GM04504 (cell line): ENCODE measurements at regions not wholly inside any gene's neighbourhood (a gene's known extent, or its start where the extent isn't known, plus 50 kb on each side); places are given as distances from the start of the nearest gene placed in this dataset.
"Not testable (repeated sequence)": the region's sequence is repeated elsewhere in the genome, so short reads cannot be mapped to it uniquely, and the experiment has no call there.

Experiments
- DNase-seq: peaks from one replicate; pipeline ENCODE4 v3.0.0-alpha.2; 2012; ENCODE audit warnings: low read depth

DNA sequence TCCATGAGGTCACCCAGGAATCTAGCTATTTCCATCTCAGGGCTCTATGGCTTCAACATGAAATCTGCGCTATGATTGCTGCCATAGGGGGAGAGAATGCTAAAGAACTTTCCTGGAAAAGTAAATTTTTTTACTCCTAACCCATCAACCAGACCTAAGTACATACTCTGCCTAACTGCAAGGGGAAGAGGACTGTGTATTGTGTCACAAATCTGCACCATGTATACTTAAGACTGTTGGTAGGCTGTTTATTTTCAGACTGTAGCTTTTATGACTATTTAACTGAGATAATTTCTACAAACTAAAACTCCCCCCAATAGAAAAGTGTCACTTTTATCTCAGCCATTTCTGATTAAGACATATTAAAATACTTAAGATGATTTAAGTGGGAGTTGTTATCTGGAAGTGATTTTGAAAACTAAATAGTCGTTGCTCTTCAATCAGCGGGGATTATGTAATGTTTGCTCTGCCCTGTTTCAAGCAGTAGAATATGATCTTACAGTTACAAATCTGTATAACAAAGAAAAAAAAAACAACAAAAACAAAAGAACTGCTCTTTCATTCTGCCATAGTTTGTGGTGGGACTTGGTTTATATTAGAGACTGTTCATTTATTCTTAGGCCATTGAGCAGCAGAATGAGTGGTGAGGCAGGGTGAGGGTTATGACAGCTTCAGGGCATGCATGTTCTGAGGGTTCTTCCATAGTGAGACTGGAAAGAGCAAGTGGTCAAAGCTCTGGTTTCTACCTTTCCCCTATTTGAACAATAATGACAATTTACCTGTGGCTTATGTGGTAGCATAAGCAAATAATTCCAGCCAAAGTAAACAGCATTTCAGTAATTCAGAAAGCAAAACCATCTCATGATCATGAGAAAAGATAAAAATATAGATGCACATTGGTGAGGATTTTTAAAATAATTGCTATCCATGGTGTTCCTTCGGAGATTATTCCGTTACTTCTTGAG lies 126.3 kb upstream of the CEP162 start:
- no peak for DNase-seq

DNA sequence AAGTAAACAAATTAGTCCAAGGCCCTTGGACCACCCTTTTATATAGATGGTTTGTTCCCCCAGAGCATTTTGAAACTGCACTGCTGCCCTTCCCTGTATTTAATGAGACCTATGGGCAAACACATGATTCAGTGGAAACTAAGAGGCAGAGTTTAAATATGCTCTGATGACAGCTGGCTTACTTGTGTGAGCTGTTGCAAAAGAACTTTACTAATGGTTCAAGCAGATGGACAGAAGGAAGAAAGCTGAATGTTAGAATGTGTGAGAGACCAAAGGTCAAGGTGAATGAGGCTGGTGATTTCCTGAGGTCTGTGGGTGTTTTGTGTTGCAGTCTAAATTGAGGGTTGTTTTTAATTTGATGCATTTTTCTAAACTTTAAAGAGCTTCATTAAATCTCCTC lies 123.0 kb upstream of the CEP162 start:
- no peak for DNase-seq

DNA sequence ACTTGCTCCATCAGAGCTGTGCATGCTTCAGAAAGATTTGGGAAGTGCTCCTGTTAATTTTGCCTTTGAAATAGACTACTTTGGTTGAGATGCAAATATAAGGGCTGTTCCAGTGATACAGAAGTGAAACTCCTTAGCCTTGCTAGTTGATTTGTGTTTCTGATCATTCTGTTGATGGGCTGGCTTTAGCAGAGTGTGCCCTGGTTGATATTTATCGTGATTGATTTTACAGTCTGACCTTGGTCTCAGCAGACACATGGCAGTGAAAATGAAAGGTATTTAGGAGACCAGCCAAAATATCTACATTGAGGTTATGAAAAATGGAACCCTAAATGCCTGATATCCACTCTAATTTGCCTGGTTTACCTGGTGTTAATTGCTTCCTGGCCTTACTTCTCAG lies 122.1 kb upstream of the CEP162 start:
- no peak for DNase-seq

DNA sequence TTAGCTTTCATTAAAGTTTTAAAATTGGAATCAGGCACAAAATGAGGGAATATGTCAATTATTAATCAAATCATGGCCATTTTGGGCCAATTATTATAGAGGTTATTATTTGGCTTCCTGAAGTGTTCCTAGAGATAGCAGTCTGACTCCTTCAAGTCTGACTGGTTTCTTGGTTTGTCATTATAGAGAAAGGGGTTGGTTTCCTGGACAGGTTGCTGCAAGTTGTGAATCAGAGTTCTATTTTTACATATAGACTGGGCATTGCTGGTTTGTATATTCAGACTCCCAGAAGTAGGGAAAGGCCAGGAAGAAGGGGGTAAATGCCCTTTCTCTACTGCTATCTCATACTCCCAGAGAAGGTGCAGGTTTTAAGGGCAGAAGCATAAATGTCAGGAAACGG lies 121.4 kb upstream of the CEP162 start:
- no peak for DNase-seq

- DNase-seq = peak; percentile 3
These were observed 118.9 kb upstream of the CEP162 start for GRCh38 chr6:84346372-84346771.

GRCh38 chr6:84344005-84344404 lies 116.6 kb upstream of the CEP162 start:
- DNase-seq = no peak

DNA sequence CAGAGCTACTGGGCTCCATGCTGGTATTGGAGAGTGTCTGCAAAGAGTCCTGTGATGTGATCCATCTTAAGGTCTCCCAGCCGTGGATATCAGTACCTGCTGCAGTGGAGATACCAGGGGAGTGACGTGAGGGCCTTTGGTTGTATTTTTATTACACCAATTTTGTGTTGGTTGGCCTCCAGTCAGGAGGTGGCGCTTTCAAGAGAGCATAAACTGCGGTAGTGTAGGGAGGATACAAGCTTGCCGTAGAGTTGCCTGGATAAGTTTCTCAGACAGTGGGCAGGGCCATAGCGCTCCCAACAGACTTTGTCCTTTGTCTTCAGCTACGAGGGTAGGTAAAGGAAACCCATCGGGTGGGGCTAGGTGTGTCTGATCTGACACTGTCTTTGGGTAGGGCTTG lies 113.0 kb upstream of the CEP162 start:
- DNase-seq = no peak

DNA sequence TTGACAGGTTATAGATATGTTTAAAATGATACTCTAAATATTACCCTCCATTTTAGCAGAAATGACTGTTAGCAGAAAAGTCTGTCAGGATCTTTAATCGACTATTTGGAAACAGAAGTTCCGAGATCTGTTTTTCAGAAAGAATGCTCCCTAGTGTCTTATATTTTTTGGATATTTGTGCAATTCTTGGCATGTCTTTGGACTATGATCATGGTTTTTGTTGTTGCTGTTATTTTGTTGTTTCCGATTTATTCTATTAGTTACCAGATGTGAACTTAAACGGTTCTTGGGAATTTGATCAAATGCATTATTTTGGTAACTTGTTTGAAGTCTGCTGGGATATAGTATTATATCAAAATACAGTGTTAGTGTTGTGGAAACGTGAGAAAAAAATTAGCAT lies 106.4 kb upstream of the CEP162 start:
- DNase-seq = no peak

DNA sequence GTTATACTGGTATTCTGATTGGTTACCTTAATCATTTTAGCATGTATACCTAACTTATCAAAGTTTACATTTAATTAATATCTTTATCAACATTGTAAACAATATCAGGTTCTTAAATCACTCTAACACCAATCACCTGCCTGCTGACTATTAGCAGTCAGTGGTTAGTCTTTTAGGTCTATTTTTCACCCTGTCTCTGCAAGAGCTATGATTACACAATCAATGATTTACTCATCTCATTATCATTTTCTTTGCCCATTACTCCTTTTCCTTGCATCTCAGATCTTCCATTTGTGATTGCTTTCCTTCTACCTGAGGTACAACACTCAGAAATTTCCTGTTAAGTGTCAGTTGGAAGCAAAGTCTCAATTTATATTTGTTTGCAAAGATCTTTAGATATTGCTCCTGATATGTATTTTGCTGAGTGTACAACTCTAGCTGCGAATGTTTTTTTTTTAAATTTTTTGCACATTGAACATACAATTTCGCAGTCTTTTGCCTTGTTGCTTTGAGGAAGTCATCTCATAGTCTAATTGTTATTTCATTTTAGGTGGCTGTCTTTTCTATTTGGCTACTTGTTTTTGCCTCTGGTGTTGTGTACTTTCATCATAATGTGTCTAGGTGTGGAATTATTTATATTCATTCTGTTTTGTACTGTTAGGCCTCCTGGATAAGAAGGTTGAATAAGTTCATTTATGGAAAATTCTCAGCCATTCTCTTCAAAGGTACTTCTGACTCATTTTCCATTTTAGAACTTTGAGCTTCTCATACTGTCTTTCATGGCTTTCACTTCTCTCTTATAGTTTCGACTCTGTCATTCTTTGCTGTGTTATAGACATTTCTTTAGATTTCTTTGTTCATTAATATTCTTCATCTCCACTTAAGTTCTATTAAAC lies 104.9 kb upstream of the CEP162 start:
- no peak for DNase-seq

- DNase-seq = no peak
These were observed 102.9 kb upstream of the CEP162 start for GRCh38 chr6:84330325-84330724.

GRCh38 chr6:84329516-84329915 lies 102.1 kb upstream of the CEP162 start:
- DNase-seq = no peak

DNA sequence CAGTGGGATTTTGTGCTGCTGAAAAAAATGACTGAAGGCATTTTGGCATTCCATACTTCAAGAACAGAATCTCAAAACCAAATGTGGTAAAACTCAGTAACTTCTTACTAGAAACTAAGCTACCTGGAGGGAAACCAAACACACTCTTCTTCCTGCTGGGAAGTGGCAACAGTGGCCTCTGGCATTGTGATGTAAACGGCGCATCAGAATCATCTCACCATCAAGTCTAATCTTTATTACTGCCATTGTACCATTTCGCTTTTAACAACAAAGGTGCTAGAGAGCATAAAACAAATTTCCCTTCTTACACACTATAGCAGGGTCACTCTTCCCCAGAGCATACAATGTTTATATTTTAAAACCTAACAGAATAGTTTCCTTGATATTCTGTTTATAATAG lies 101.6 kb upstream of the CEP162 start:
- no peak for DNase-seq

DNA sequence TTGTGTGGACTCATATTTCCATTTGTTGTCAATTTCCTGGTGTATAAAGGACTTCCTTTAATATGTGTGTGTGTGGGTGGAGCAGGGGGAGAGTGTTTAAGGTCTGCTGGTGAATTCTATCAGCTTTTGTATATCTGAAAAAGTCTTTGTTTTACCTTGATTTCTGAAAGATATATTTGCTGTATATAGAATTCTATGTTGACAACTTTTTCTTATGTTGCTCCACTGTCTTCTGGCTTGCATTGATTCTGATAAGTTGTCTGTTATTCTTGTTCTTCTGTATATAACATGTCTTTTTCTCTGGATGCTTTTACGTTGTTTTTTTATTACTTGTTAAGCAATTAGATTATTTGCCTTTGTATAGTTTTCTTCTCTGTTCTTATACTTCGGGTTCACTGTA lies 90.0 kb upstream of the CEP162 start:
- no peak for DNase-seq

- no peak for DNase-seq
These were observed 87.0 kb upstream of the CEP162 start for GRCh38 chr6:84314377-84314898.

DNA sequence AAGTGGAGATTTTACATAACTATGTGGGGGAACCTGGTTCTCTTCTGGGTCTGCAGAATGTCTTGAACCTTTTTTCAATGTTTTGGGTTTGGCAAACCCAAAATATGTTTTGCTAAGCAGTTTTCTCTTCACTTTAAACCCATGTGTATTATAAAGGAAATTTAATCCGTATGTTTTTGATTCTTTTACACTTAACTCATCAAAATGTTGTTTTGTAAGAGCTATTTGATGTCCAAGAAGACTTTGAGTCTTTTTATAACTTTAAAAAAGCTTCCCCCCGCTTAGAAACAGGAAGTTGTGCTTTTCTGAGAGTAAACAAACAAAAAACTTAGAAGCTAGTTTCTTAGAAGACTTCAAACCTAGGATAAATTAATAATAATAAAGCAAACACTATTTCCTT lies 81.9 kb upstream of the CEP162 start:
- DNase-seq = no peak

DNA sequence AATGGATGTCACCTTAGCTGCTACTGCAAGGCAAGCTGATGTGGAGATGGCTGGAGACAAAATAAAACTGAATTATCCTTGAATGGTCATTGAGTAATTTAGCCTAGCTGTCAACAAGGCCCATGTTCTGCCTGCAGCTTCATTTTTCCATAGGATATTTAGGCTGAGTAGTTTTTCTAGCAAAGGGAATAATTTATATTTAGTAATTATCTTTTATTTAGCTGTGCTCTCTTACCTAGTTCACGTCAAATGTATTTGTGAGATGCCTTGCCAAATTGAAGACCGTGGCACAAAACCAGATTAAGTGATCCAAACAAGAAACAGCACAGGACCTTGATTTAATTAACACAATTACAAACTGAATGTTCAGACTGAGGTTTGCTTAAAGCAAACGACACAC lies 77.4 kb upstream of the CEP162 start:
- DNase-seq = no peak

GRCh38 chr6:84291033-84291432 lies 63.6 kb upstream of the CEP162 start:
- DNase-seq = not testable (repeated sequence)

DNA sequence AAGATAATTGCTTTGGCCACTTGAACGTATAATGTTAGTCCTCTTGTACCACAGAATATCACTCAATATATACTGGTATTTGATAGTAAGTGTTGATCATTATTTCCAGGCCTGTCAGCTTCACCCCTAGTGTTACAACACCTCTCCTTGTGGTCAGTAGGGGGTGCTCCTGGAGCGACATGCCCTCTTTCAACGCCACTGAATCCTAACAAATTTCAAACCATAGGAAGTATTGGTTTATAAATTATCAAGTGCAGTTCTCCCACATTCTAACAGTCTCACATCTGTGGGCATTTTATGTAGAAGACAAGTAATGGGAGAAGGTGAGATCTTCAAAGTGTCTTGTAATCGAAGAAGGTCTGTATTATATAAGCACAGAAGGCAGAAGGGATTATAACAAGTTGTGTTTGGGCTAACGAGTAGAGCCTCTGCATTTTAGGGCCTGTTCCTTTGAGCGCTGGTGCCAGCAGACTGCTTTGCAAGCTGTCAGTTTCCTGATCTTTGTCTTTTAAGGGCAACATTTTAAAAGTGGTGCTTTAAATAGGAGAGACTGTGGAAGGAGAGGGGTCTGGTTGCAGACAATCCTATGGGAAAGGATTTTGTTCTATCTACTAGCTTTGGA lies 57.1 kb upstream of the CEP162 start:
- DNase-seq = no peak

- DNase-seq = peak; percentile 11
These were observed 55.1 kb upstream of the CEP162 start for GRCh38 chr6:84282550-84282949.

DNA sequence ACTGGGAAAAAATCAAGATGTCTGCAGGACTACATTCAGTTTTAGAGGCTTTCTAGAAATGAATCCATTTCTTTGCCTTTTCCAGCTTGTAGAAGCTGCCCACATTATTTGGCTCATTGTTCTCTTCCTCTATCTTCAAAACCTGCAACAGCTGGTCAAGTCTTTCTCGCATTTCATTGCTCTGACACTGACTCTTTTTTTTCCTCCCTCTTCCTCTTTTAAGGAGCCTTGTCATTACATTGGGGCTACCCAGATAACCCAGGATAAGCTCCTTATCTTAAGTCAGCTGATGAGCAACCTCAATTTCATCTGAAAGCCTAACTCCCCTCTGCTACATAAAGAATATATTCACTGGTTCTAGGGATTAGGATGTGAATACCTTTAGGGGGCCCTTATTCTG lies 53.2 kb upstream of the CEP162 start:
- DNase-seq = no peak

DNA sequence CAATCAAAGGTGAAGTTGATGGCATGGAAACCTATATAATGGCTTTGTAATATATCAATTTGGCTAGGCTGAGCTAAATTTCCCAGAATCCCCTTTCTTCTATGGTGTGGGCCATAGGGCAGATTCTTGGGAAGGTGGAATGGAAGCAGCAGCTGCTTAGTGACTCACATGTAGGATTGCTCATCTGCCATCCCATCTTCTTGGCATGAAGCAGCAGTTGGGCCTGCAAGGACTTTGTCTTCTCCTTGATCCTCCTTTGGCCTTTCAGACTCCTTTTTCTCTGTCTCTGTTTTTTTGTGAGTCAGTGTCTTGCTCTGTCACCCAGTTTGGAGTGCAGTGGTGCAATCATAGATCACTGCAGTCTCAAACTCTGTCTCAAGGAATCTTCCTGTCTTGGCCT lies 52.6 kb upstream of the CEP162 start:
- peak; percentile 29 for DNase-seq

DNA sequence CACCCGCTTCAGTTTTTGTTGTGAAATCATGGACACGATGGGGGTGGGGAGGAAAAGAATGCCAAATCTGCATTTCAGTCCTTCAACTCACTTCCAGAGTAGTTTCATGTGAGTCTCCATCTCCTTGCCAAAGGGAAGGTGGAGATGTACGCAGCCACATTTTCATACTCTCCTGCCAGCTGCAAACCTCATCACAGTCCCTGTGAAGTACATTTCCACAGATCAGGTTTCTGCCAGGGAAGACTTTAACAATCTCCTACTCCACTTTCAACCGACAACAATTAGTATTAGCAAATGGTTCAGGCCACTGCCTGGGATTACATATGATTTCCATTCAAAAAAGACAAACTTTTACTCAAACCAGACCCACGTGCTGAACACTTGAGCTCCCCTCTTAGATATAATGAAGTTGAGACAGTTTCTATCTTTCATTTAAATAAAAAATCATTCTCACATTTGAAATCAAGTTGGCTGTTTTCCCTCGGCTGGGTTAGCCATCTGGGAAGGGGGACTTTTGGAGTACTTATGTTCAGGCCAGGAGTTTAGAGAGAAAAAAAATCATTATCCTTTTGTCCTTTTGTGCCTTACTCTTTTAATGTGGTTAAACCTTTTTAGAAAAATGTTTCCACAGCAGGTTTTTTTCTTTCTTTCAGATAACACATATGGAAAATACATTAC lies 51.0 kb upstream of the CEP162 start:
- no peak for DNase-seq
